Body of pancreas (tissue), 4 donors: ENCODE measurements at regions not wholly inside any gene's neighbourhood (a gene's known extent, or its start where the extent isn't known, plus 50 kb on each side); places are given as distances from the start of the nearest gene placed in this dataset.
"Not testable (repeated sequence)": the region's sequence is repeated elsewhere in the genome, so short reads cannot be mapped to it uniquely, and the experiment has no call there.

Source experiments
- ATAC-seq: fragments of 150-250 bp; one replicate; pipeline ENCODE4 v1.9.1; 2016
- DNase-seq, 4 donors: peaks; one replicate each; pipeline ENCODE4 v3.0.0-alpha.2; 2019
- H3K27ac ChIP-seq, 4 donors: fragments of 200-600 bp; sonication (generic); 1 replicate in 3 of 4; 2 replicates in 1 of 4; pipeline versions ENCODE4 v1.5.1 to v1.6.1; 2016 to 2019; ENCODE audit warnings: mild to moderate bottlenecking in 1 of 4, mixed read lengths in 1 of 4, moderate library complexity in 1 of 4
- H3K27me3 ChIP-seq, 2 donors: fragments of 200-600 bp; sonication (generic); one replicate each; pipeline ENCODE4 v1.6.0; 2016; ENCODE audit warnings: mild to moderate bottlenecking in 1 of 2
- H3K36me3 ChIP-seq, 2 donors: fragments of 200-600 bp; sonication (generic); replicated peaks in 1 of 2; 2 replicates each; pipeline ENCODE4 v1.5.1; 2016; ENCODE audit warnings: low read depth in 2 of 2; ENCODE audit not compliant: insufficient read depth in 1 of 2
- H3K4me1 ChIP-seq: fragments of 200-600 bp; sonication (generic); one replicate; pipeline ENCODE4 v1.6.0; 2016
- H3K4me3 ChIP-seq, 2 donors: fragments of 200-600 bp; sonication (generic); 1 replicate in 1 of 2; 2 replicates in 1 of 2; pipeline ENCODE4 v1.5.1; 2016 to 2019
- H3K9me3 ChIP-seq, 3 donors: fragments of 200-600 bp; sonication (generic); 1 replicate in 2 of 3; 2 replicates in 1 of 3; pipeline ENCODE4 v1.5.1; 2016
- CTCF ChIP-seq, 7 experiments: fragments of 450-650 bp in 4 of 7; fragments of 200-600 bp in 3 of 7; sonication (generic) in 3 of 7; IDR thresholded peaks; one replicate each; pipeline ENCODE4 v1.5.1; 2016 to 2019; ENCODE audit warnings: antibody characterized with exemption in 7 of 7
- POLR2A ChIP-seq, 3 donors: fragments of 450-650 bp; IDR thresholded peaks; one replicate each; pipeline ENCODE4 v1.6.1; 2016; ENCODE audit warnings: antibody characterized with exemption in 3 of 3, mild to moderate bottlenecking in 2 of 3
- WGBS, 2 donors: methylation state at CpG; one replicate each; pipeline ENCODE4 v1.1.5; 2017; 5-methylcytosine and 5-hydroxymethylcytosine counted together
- intact Hi-C: fragments of 100-400 bp; cut with DNase I; formaldehyde crosslinking; loops from one replicate; pipeline ENCODE4 v1.15.1; 2023

- 41 to 53% methylated on average over 4 of the region's 4 CpGs for WGBS, 2 donors
- intact Hi-C loops, result no loop called here
- H3K27ac ChIP-seq, result no peak overlapping the region
- H3K9me3 ChIP-seq, result no peaks in the 10 kb centered on the region
- no peak for TF ChIP-seq POLR2A (IDR thresholded peaks at IDR 0.05)
- no peak for TF ChIP-seq CTCF (IDR thresholded peaks at IDR 0.05)
- ATAC-seq (no peak), DNase-seq (no peak)
- no peaks in the 10 kb centered on the region for H3K4me1 ChIP-seq
- no peaks in the 10 kb centered on the region for H3K36me3 ChIP-seq
- H3K4me3 ChIP-seq, result no peak overlapping the region
- H3K27me3 ChIP-seq, result no peaks in the 10 kb centered on the region
Measured at GRCh38 chr7:7005303-7005702, 177.0 kb upstream of the C1GALT1 start.

- H3K4me3 ChIP-seq, H3K4me1 ChIP-seq, DNase-seq, intact Hi-C loops, ATAC-seq, H3K36me3 ChIP-seq, H3K27me3 ChIP-seq, H3K9me3 ChIP-seq, H3K27ac ChIP-seq: not testable (repeated sequence)
- WGBS, 2 donors, result 86 to 91% methylated on average over 1 to 2 of the region's 2 CpGs
Measured at GRCh38 chr7:7005949-7006348, 176.4 kb upstream of the C1GALT1 start.

- H3K4me3 ChIP-seq, H3K4me1 ChIP-seq, H3K36me3 ChIP-seq, DNase-seq, H3K9me3 ChIP-seq, ATAC-seq, H3K27ac ChIP-seq, intact Hi-C loops, H3K27me3 ChIP-seq: not testable (repeated sequence)
- WGBS, 2 donors, result 66% methylated on average over 8 of the region's 8 CpGs
Measured at GRCh38 chr7:7011241-7011640, 171.1 kb upstream of the C1GALT1 start.

- H3K4me3 ChIP-seq, intact Hi-C loops, H3K36me3 ChIP-seq, H3K27me3 ChIP-seq, ATAC-seq, H3K27ac ChIP-seq, DNase-seq, H3K4me1 ChIP-seq, H3K9me3 ChIP-seq: not testable (repeated sequence)
- 76 to 84% methylated on average over 7 of the region's 7 CpGs for WGBS, 2 donors
Measured at GRCh38 chr7:7011751-7012150, 170.6 kb upstream of the C1GALT1 start.

- TF ChIP-seq POLR2A (IDR thresholded peaks at IDR 0.05) (no peak), CTCF (IDR thresholded peaks at IDR 0.05) (no peak)
- WGBS, 2 donors, result 61% methylated on average over 6 of the region's 6 CpGs
- ATAC-seq (no peak), DNase-seq (no peak)
- intact Hi-C loops, result no loop called here
- Histone ChIP-seq H3K4me1 (no peaks in the 10 kb centered on the region), H3K27me3 (no peaks in the 10 kb centered on the region), H3K9me3 (no peaks in the 10 kb centered on the region), H3K36me3 (no peaks in the 10 kb centered on the region), H3K27ac (no peak overlapping the region), H3K4me3 (no peak overlapping the region)
Measured at GRCh38 chr7:7014827-7015595, 167.3 kb upstream of the C1GALT1 start.

- Histone ChIP-seq H3K9me3 (no peaks in the 10 kb centered on the region), H3K27ac (no peak overlapping the region), H3K36me3 (no peaks in the 10 kb centered on the region), H3K27me3 (no peaks in the 10 kb centered on the region), H3K4me3 (no peak overlapping the region), H3K4me1 (no peaks in the 10 kb centered on the region)
- intact Hi-C loops, result no loop called here
- ATAC-seq (no peak), DNase-seq (no peak)
- 76 to 77% methylated on average over 4 of the region's 4 CpGs for WGBS, 2 donors
- TF ChIP-seq CTCF (IDR thresholded peaks at IDR 0.05) (no peak), POLR2A (IDR thresholded peaks at IDR 0.05) (no peak)
Measured at GRCh38 chr7:7017707-7018280, 164.6 kb upstream of the C1GALT1 start.
